ENCODE measurements at regions not wholly inside any gene's neighbourhood (a gene's known extent, or its start where the extent isn't known, plus 50 kb on each side); places are given as distances from the start of the nearest gene placed in this dataset.

DNA sequence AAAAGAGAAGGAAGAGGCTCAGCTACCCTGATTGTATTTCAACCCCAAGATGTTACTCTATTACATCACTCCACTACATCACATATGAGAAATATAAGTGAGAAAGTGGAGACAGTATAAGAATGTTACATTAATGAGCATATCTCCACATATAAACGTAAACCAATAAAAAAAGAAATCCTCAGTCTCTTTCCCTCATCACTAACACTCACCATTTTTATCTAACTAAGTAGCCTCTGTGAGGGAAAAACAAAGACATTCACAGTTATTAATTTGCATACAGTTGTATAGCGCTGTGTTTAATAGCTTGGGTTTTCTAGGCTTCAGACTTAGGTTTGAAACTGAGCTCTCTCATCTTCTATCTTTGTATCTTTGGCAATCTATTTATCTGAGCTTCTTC is 489.1 kb upstream of the LRRTM4 start:
- H3K14ac ChIP-seq (ENCODE audit: insufficient read depth, low read length), result no peak overlapping the region
- no peaks in the 10 kb centered on the region for H4K20me1 ChIP-seq (ENCODE audit: control insufficient read depth, insufficient read depth, insufficient read length)
- H3K56ac ChIP-seq (ENCODE audit: insufficient read length, low read depth, low read length), result no peak overlapping the region
- H3K4me2 ChIP-seq (ENCODE audit: insufficient read depth, insufficient read length, low read length), result no peak overlapping the region
- no peak overlapping the region for H2BK15ac ChIP-seq (ENCODE audit: low read depth, low read length)
- Mint-ChIP-seq H3K36me3 (ENCODE audit: insufficient read depth in 1 of 3, low read depth in 3 of 3) (peaks cover 0 to 2% (median 0%) of the 10 kb centered on the region in 3 experiments; a peak in 2 of 7 replicates), H3K27me3 (ENCODE audit: low read depth) (no peaks in the 10 kb centered on the region), H3K27ac (no peak overlapping the region), H3K4me3 (no peak overlapping the region), H3K9me3 (peaks cover 0 to 6% of the 10 kb centered on the region in 2 experiments; a peak in 2 of 5 replicates), H3K4me1 (no peaks in the 10 kb centered on the region)
- DNase-seq, result no peak
- no peak overlapping the region for H3K27ac ChIP-seq (ENCODE audit: insufficient read length, low read depth, low read length)
- H2AK5ac ChIP-seq (ENCODE audit: insufficient read length, low read length), result no peak overlapping the region
- no peak overlapping the region for H4K91ac ChIP-seq (ENCODE audit: insufficient read length, low read depth, low read length)
- H3K4ac ChIP-seq (ENCODE audit: low read depth, low read length), result no peak overlapping the region
- H2BK20ac ChIP-seq (ENCODE audit: low read depth, low read length, poor library complexity, severe bottlenecking), result no peak overlapping the region
- no peak overlapping the region for H2AFZ ChIP-seq (ENCODE audit: low read length)
- no peak overlapping the region for H3T11ph ChIP-seq (ENCODE audit: low read length)
- H3K9me3 ChIP-seq (ENCODE audit: control insufficient read depth, low read depth, low read length), result no peaks in the 10 kb centered on the region
- no CpG with 5 or more reads among the region's 2 CpGs for WGBS (ENCODE audit: extremely low coverage, insufficient read length, low lambda C conversion rate)
- no peaks in the 10 kb centered on the region for H3K79me1 ChIP-seq (ENCODE audit: insufficient read depth, low read depth, low read length, poor library complexity, severe bottlenecking)
- H2BK12ac ChIP-seq (ENCODE audit: insufficient read length, low read depth, low read length), result no peak overlapping the region
- H2BK5ac ChIP-seq (ENCODE audit: insufficient read length, low read length), result no peak overlapping the region
- H4K5ac ChIP-seq (ENCODE audit: insufficient read length, low read depth, low read length), result no peak overlapping the region
- no peak overlapping the region for H3K9ac ChIP-seq (ENCODE audit: extremely low read depth, insufficient read length, low read length)
- no peak overlapping the region for H3K23ac ChIP-seq (ENCODE audit: insufficient read length, low read depth, low read length)
- TF ChIP-seq, protein P1, sequence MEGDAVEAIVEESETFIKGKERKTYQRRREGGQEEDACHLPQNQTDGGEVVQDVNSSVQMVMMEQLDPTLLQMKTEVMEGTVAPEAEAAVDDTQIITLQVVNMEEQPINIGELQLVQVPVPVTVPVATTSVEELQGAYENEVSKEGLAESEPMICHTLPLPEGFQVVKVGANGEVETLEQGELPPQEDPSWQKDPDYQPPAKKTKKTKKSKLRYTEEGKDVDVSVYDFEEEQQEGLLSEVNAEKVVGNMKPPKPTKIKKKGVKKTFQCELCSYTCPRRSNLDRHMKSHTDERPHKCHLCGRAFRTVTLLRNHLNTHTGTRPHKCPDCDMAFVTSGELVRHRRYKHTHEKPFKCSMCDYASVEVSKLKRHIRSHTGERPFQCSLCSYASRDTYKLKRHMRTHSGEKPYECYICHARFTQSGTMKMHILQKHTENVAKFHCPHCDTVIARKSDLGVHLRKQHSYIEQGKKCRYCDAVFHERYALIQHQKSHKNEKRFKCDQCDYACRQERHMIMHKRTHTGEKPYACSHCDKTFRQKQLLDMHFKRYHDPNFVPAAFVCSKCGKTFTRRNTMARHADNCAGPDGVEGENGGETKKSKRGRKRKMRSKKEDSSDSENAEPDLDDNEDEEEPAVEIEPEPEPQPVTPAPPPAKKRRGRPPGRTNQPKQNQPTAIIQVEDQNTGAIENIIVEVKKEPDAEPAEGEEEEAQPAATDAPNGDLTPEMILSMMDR (conservative IDR thresholded peaks at IDR 0.05), result no peak
- no peak overlapping the region for H4K8ac ChIP-seq (replicated peaks; ENCODE audit: insufficient read length, low read depth, low read length)
- H3K23me2 ChIP-seq (ENCODE audit: insufficient read length, low read depth, low read length, poor library complexity, severe bottlenecking), result no peaks in the 10 kb centered on the region
- H3K4me1 ChIP-seq (ENCODE audit: insufficient read depth, low read length), result no peaks in the 10 kb centered on the region
- no peak overlapping the region for H3K18ac ChIP-seq (ENCODE audit: insufficient read length, low read depth, low read length)
- H3K27me3 ChIP-seq (ENCODE audit: insufficient read depth, low read length), result no peaks in the 10 kb centered on the region
- no peak overlapping the region for H2BK120ac ChIP-seq (ENCODE audit: low read depth, low read length, poor library complexity, severe bottlenecking)
- H3K79me2 ChIP-seq (ENCODE audit: insufficient read depth, low read length), result no peaks in the 10 kb centered on the region

Data from H9 (cell line).